GM18868 (cell line): ENCODE measurements at regions not wholly inside any gene's neighbourhood (a gene's known extent, or its start where the extent isn't known, plus 50 kb on each side); places are given as distances from the start of the nearest gene placed in this dataset.
A peak's percentile ranks its signal among the peaks of the same experiment; 100 is the strongest.
"Not testable (repeated sequence)": the region's sequence is repeated elsewhere in the genome, so short reads cannot be mapped to it uniquely, and the experiment has no call there.

Experiments
- ATAC-seq: cut with Tn5 transposase; IDR thresholded peaks from one replicate; pipeline ENCODE4 v1.9.1; 2021; ENCODE audit warnings: mild to moderate bottlenecking, moderate library complexity; ENCODE audit not compliant: unreplicated experiment

GRCh38 chr14:87443787-87444186 is 549.2 kb downstream of the GALC start:
- ATAC-seq = no peak

GRCh38 chr14:87443039-87443438 is 549.9 kb downstream of the GALC start:
- no peak for ATAC-seq

- ATAC-seq = no peak
These were observed 555.8 kb downstream of the GALC start for GRCh38 chr14:87437158-87437557.

GRCh38 chr14:87434680-87435079 is 558.3 kb downstream of the GALC start:
- ATAC-seq = no peak

- no peak for ATAC-seq
These were observed 559.0 kb downstream of the GALC start for GRCh38 chr14:87434011-87434410.

GRCh38 chr14:87432698-87433097 is 560.3 kb downstream of the GALC start:
- ATAC-seq = no peak

GRCh38 chr14:87430810-87431209 is 562.2 kb downstream of the GALC start:
- ATAC-seq = no peak

GRCh38 chr14:87430214-87430613 is 562.8 kb downstream of the GALC start:
- no peak for ATAC-seq

GRCh38 chr14:87419925-87420324 is 573.1 kb downstream of the GALC start:
- no peak for ATAC-seq

- ATAC-seq = no peak
These were observed 581.6 kb downstream of the GALC start for GRCh38 chr14:87411370-87411769.

GRCh38 chr14:87409393-87409792 is 583.6 kb downstream of the GALC start:
- ATAC-seq = no peak

GRCh38 chr14:87407344-87407743 is 585.6 kb downstream of the GALC start:
- no peak for ATAC-seq

- no peak for ATAC-seq
These were observed 587.4 kb downstream of the GALC start for GRCh38 chr14:87405563-87405962.

GRCh38 chr14:87397499-87397898 is 595.5 kb downstream of the GALC start:
- peak; percentile 97 for ATAC-seq

GRCh38 chr14:87391066-87391465 is 601.9 kb downstream of the GALC start:
- no peak for ATAC-seq

GRCh38 chr14:87388946-87389345 is 604.0 kb downstream of the GALC start:
- no peak for ATAC-seq

GRCh38 chr14:87387806-87388205 is 605.2 kb downstream of the GALC start:
- ATAC-seq = no peak

- no peak for ATAC-seq
These were observed 606.5 kb downstream of the GALC start for GRCh38 chr14:87386524-87386923.

- ATAC-seq = no peak
These were observed 612.9 kb downstream of the GALC start for GRCh38 chr14:87380054-87380453.

- ATAC-seq = no peak
These were observed 624.2 kb downstream of the GALC start for GRCh38 chr14:87368751-87369150.

- not testable (repeated sequence) for ATAC-seq
These were observed 632.7 kb downstream of the GALC start for GRCh38 chr14:87360246-87360645.

- ATAC-seq = no peak
These were observed 642.0 kb downstream of the GALC start for GRCh38 chr14:87351007-87351406.

GRCh38 chr14:87349921-87350320 is 643.1 kb downstream of the GALC start:
- ATAC-seq = no peak

- ATAC-seq = no peak
These were observed 649.3 kb downstream of the GALC start for GRCh38 chr14:87343652-87344051.
